HEK293 (cell line): ENCODE measurements at regions not wholly inside any gene's neighbourhood (a gene's known extent, or its start where the extent isn't known, plus 50 kb on each side); places are given as distances from the start of the nearest gene placed in this dataset.

Source experiments
- CTCF ChIA-PET: fragments of 350-600 bp; formaldehyde crosslinking; extraction: SDS; loops from one replicate; lab custom pipeline; 2021; ENCODE audit warnings: antibody characterized with exemption; lab: Yijun Ruan, JAX
- POLR2A ChIA-PET: fragments of 300-600 bp; formaldehyde crosslinking; extraction: SDS; loops from one replicate; lab custom pipeline; 2020; ENCODE audit warnings: antibody characterized with exemption, inconsistent platforms; lab: Yijun Ruan, JAX
- H3K27ac ChIP-seq: fragments of 200-500 bp; sonication (Bioruptor generic); 2 replicates; pipeline ENCODE4 v1.5.1; 2014; ENCODE audit warnings: low read depth, low read length, control low read depth, inconsistent platforms; ENCODE audit errors: extremely low read depth
- H3K36me3 ChIP-seq, 2 experiments: fragments of 200-500 bp in 1 of 2; sonication (Bioruptor generic) in 1 of 2; 1 replicate in 1 of 2; 2 replicates in 1 of 2; pipeline ENCODE4 v1.5.1; 2014 to 2017; ENCODE audit warnings: inconsistent platforms in 2 of 2, low read length in 2 of 2; ENCODE audit not compliant: control insufficient read depth in 2 of 2, insufficient read depth in 1 of 2
- H3K4me1 ChIP-seq: fragments of 200-500 bp; sonication (Bioruptor generic); 2 replicates; pipeline ENCODE4 v1.5.1; 2014; ENCODE audit warnings: mild to moderate bottlenecking, low read length, inconsistent platforms; ENCODE audit not compliant: control insufficient read depth, insufficient read depth
- H3K4me3 ChIP-seq: 2 replicates; pipeline ENCODE4 v1.5.1; 2011; ENCODE audit warnings: low read depth, mild to moderate bottlenecking, control low read depth, low read length, moderate library complexity
- H3K9me3 ChIP-seq: fragments of 200-500 bp; sonication (Bioruptor generic); 2 replicates; pipeline ENCODE4 v1.5.1; 2014; ENCODE audit warnings: low read depth, low read length, inconsistent platforms; ENCODE audit not compliant: control insufficient read depth, insufficient read depth
- BCL11A ChIP-seq: fragments of 450-650 bp; formaldehyde crosslinking; IDR thresholded peaks from 2 replicates; pipeline ENCODE4 v1.5.1; 2016; ENCODE audit warnings: low read depth, missing biosample characterization, missing genetic modification characterization
- KLF10 ChIP-seq: fragments of 450-650 bp; IDR thresholded peaks from 2 replicates; pipeline ENCODE4 v1.5.1; 2018; ENCODE audit warnings: missing biosample characterization, mild to moderate bottlenecking, missing genetic modification characterization
- SCRT2 ChIP-seq: fragments of 450-650 bp; formaldehyde crosslinking; IDR thresholded peaks from 2 replicates; pipeline ENCODE4 v1.5.1; 2016; ENCODE audit warnings: missing biosample characterization, missing genetic modification characterization
- ZBTB48 ChIP-seq: fragments of 450-650 bp; formaldehyde crosslinking; IDR thresholded peaks from 2 replicates; pipeline ENCODE4 v1.5.1; 2016; ENCODE audit warnings: missing biosample characterization, missing genetic modification characterization
- ZNF138 ChIP-seq: fragments of 450-650 bp; formaldehyde crosslinking; IDR thresholded peaks from 2 replicates; pipeline ENCODE4 v1.5.1; 2016; ENCODE audit warnings: missing biosample characterization, missing genetic modification characterization, borderline replicate concordance
- ZNF311 ChIP-seq: fragments of 450-650 bp; formaldehyde crosslinking; IDR thresholded peaks from 2 replicates; pipeline ENCODE4 v1.5.1; 2017; ENCODE audit warnings: missing biosample characterization, missing genetic modification characterization, borderline replicate concordance
- ZNF549 ChIP-seq: fragments of 450-650 bp; IDR thresholded peaks from 2 replicates; pipeline ENCODE4 v1.5.1; 2018; ENCODE audit warnings: missing biosample characterization, missing genetic modification characterization, mild to moderate bottlenecking, inconsistent platforms, moderate library complexity
- ZNF560 ChIP-seq: fragments of 450-650 bp; formaldehyde crosslinking; IDR thresholded peaks from 2 replicates; pipeline ENCODE4 v1.5.1; 2017; ENCODE audit warnings: missing biosample characterization, missing genetic modification characterization, borderline replicate concordance
- ZNF707 ChIP-seq: fragments of 450-650 bp; formaldehyde crosslinking; IDR thresholded peaks from 2 replicates; pipeline ENCODE4 v1.5.1; 2016; ENCODE audit warnings: missing biosample characterization, missing genetic modification characterization
- ZNF768 ChIP-seq: fragments of 450-650 bp; formaldehyde crosslinking; IDR thresholded peaks from 2 replicates; pipeline ENCODE4 v1.5.1; 2018; ENCODE audit warnings: missing biosample characterization, mild to moderate bottlenecking, missing genetic modification characterization
- ZNF791 ChIP-seq: fragments of 450-650 bp; formaldehyde crosslinking; IDR thresholded peaks from 2 replicates; pipeline ENCODE4 v1.5.1; 2016; ENCODE audit warnings: missing biosample characterization, missing genetic modification characterization
- ZSCAN18 ChIP-seq: fragments of 450-650 bp; formaldehyde crosslinking; IDR thresholded peaks from 2 replicates; pipeline ENCODE4 v1.5.1; 2016; ENCODE audit warnings: missing biosample characterization, missing genetic modification characterization
- TF ChIP-seq, protein P1 (sequence below): fragments of 450-650 bp; formaldehyde crosslinking; IDR thresholded peaks from 2 replicates; pipeline ENCODE4 v1.5.1; 2016; ENCODE audit warnings: missing biosample characterization, missing genetic modification characterization
- TF ChIP-seq, protein P2 (sequence below): fragments of 450-650 bp; formaldehyde crosslinking; IDR thresholded peaks from 2 replicates; pipeline ENCODE4 v1.5.0; 2017; ENCODE audit warnings: missing biosample characterization, missing genetic modification characterization, borderline replicate concordance
- TF ChIP-seq, protein P3 (sequence below): fragments of 450-650 bp; formaldehyde crosslinking; IDR thresholded peaks from 2 replicates; pipeline ENCODE4 v1.5.1; 2016; ENCODE audit warnings: missing biosample characterization, missing genetic modification characterization
- TF ChIP-seq, protein P4 (sequence below): IDR thresholded peaks from 2 replicates; pipeline ENCODE4 v1.6.1; 2011; ENCODE audit warnings: mild to moderate bottlenecking, low read depth, low read length, borderline replicate concordance
- TF ChIP-seq, protein P5 (sequence below): fragments of 450-650 bp; IDR thresholded peaks from 2 replicates; pipeline ENCODE4 v1.5.1; 2018; ENCODE audit warnings: missing biosample characterization, mild to moderate bottlenecking, missing genetic modification characterization

GRCh38 chr11:70551351-70552166 lies 153.2 kb downstream of the CTTN start:
- Histone ChIP-seq H3K4me1 (no peaks in the 10 kb centered on the region), H3K9me3 (no peaks in the 10 kb centered on the region), H3K27ac (no peak overlapping the region), H3K36me3 (no peaks in the 10 kb centered on the region), H3K4me3 (no peak overlapping the region)
- CTCF ChIA-PET, result no interaction called here
- TF ChIP-seq KLF10 (tag by site-specific recombination) (no peak), ZNF549 (tag by site-specific recombination) (no peak), ZNF791 (tag by site-specific recombination) (no peak), ZNF560 (no peak), BCL11A (no peak), ZSCAN18 (no peak), ZNF138 (no peak), ZNF768 (tag by site-specific recombination) (no peak), ZBTB48 (tag by site-specific recombination) (no peak), ZNF707 (tag by site-specific recombination) (no peak)
- TF ChIP-seq, protein P1, sequence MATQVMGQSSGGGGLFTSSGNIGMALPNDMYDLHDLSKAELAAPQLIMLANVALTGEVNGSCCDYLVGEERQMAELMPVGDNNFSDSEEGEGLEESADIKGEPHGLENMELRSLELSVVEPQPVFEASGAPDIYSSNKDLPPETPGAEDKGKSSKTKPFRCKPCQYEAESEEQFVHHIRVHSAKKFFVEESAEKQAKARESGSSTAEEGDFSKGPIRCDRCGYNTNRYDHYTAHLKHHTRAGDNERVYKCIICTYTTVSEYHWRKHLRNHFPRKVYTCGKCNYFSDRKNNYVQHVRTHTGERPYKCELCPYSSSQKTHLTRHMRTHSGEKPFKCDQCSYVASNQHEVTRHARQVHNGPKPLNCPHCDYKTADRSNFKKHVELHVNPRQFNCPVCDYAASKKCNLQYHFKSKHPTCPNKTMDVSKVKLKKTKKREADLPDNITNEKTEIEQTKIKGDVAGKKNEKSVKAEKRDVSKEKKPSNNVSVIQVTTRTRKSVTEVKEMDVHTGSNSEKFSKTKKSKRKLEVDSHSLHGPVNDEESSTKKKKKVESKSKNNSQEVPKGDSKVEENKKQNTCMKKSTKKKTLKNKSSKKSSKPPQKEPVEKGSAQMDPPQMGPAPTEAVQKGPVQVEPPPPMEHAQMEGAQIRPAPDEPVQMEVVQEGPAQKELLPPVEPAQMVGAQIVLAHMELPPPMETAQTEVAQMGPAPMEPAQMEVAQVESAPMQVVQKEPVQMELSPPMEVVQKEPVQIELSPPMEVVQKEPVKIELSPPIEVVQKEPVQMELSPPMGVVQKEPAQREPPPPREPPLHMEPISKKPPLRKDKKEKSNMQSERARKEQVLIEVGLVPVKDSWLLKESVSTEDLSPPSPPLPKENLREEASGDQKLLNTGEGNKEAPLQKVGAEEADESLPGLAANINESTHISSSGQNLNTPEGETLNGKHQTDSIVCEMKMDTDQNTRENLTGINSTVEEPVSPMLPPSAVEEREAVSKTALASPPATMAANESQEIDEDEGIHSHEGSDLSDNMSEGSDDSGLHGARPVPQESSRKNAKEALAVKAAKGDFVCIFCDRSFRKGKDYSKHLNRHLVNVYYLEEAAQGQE (tag by site-specific recombination), result no peak
- TF ChIP-seq, protein P2, sequence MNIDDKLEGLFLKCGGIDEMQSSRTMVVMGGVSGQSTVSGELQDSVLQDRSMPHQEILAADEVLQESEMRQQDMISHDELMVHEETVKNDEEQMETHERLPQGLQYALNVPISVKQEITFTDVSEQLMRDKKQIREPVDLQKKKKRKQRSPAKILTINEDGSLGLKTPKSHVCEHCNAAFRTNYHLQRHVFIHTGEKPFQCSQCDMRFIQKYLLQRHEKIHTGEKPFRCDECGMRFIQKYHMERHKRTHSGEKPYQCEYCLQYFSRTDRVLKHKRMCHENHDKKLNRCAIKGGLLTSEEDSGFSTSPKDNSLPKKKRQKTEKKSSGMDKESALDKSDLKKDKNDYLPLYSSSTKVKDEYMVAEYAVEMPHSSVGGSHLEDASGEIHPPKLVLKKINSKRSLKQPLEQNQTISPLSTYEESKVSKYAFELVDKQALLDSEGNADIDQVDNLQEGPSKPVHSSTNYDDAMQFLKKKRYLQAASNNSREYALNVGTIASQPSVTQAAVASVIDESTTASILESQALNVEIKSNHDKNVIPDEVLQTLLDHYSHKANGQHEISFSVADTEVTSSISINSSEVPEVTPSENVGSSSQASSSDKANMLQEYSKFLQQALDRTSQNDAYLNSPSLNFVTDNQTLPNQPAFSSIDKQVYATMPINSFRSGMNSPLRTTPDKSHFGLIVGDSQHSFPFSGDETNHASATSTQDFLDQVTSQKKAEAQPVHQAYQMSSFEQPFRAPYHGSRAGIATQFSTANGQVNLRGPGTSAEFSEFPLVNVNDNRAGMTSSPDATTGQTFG, result no peak
- TF ChIP-seq, protein P3, sequence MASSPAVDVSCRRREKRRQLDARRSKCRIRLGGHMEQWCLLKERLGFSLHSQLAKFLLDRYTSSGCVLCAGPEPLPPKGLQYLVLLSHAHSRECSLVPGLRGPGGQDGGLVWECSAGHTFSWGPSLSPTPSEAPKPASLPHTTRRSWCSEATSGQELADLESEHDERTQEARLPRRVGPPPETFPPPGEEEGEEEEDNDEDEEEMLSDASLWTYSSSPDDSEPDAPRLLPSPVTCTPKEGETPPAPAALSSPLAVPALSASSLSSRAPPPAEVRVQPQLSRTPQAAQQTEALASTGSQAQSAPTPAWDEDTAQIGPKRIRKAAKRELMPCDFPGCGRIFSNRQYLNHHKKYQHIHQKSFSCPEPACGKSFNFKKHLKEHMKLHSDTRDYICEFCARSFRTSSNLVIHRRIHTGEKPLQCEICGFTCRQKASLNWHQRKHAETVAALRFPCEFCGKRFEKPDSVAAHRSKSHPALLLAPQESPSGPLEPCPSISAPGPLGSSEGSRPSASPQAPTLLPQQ (tag by site-specific recombination), result no peak
- POLR2A ChIA-PET, result no interaction called here

- H3K4me3 ChIP-seq, result no peak overlapping the region
- TF ChIP-seq, protein P2, result no peak
- TF ChIP-seq SCRT2 (tag by site-specific recombination) (no peak), ZNF311 (tag by site-specific recombination) (no peak)
- TF ChIP-seq, protein P4, sequence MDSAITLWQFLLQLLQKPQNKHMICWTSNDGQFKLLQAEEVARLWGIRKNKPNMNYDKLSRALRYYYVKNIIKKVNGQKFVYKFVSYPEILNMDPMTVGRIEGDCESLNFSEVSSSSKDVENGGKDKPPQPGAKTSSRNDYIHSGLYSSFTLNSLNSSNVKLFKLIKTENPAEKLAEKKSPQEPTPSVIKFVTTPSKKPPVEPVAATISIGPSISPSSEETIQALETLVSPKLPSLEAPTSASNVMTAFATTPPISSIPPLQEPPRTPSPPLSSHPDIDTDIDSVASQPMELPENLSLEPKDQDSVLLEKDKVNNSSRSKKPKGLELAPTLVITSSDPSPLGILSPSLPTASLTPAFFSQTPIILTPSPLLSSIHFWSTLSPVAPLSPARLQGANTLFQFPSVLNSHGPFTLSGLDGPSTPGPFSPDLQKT, result no peak
- TF ChIP-seq, protein P5, sequence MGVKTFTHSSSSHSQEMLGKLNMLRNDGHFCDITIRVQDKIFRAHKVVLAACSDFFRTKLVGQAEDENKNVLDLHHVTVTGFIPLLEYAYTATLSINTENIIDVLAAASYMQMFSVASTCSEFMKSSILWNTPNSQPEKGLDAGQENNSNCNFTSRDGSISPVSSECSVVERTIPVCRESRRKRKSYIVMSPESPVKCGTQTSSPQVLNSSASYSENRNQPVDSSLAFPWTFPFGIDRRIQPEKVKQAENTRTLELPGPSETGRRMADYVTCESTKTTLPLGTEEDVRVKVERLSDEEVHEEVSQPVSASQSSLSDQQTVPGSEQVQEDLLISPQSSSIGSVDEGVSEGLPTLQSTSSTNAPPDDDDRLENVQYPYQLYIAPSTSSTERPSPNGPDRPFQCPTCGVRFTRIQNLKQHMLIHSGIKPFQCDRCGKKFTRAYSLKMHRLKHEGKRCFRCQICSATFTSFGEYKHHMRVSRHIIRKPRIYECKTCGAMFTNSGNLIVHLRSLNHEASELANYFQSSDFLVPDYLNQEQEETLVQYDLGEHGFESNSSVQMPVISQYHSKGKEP (tag by site-specific recombination), result no peak
- TF ChIP-seq, all 188 proteins: peak for 0
- Histone ChIP-seq H3K4me1 (no peaks in the 10 kb centered on the region), H3K9me3 (no peaks in the 10 kb centered on the region), H3K27ac (no peak overlapping the region), H3K36me3 (no peaks in the 10 kb centered on the region)
- ChIA-PET POLR2A (no interaction called here), CTCF (no interaction called here)
These were observed 154.1 kb downstream of the CTTN start for GRCh38 chr11:70552167-70553150.
